Mucosa of gallbladder (tissue), 1 donor: ENCODE measurements at regions not wholly inside any gene's neighbourhood (a gene's known extent, or its start where the extent isn't known, plus 50 kb on each side); places are given as distances from the start of the nearest gene placed in this dataset.

ENCODE experiments used
- DNase-seq: peaks from one replicate; pipeline ENCODE4 v3.0.0-alpha.2; 2020; ENCODE audit warnings: low spot score
- donor health status: DM: no; HTN: no; CAD: no.

GRCh38 chr2:215620528-215620927 is 184.7 kb upstream of the FN1 start:
- no peak for DNase-seq

GRCh38 chr2:215619989-215620388 is 184.1 kb upstream of the FN1 start:
- DNase-seq = peak; percentile 83

GRCh38 chr2:215619022-215619958 is 183.4 kb upstream of the FN1 start:
- no peak for DNase-seq

- no peak for DNase-seq
Measured at GRCh38 chr2:215618145-215618544, 182.3 kb upstream of the FN1 start.

- DNase-seq = no peak
Measured at GRCh38 chr2:215617060-215617824, 181.4 kb upstream of the FN1 start.

- no peak for DNase-seq
Measured at GRCh38 chr2:215615803-215616174, 179.9 kb upstream of the FN1 start.

GRCh38 chr2:215615067-215615802 is 179.4 kb upstream of the FN1 start:
- no peak for DNase-seq

- DNase-seq = no peak
Measured at GRCh38 chr2:215614296-215614695, 178.4 kb upstream of the FN1 start.

GRCh38 chr2:215613888-215614287 is 178.0 kb upstream of the FN1 start:
- no peak for DNase-seq

GRCh38 chr2:215613280-215613679 is 177.4 kb upstream of the FN1 start:
- no peak for DNase-seq

- DNase-seq = no peak
Measured at GRCh38 chr2:215612786-215613185, 176.9 kb upstream of the FN1 start.

- no peak for DNase-seq
Measured at GRCh38 chr2:215611609-215612386, 175.9 kb upstream of the FN1 start.

GRCh38 chr2:215609089-215610032 is 173.5 kb upstream of the FN1 start:
- no peak for DNase-seq

- no peak for DNase-seq
Measured at GRCh38 chr2:215607766-215608165, 171.9 kb upstream of the FN1 start.

GRCh38 chr2:215606219-215606618 is 170.4 kb upstream of the FN1 start:
- DNase-seq = no peak

GRCh38 chr2:215605214-215605613 is 169.3 kb upstream of the FN1 start:
- DNase-seq = no peak

- DNase-seq = no peak
Measured at GRCh38 chr2:215604606-215605005, 168.7 kb upstream of the FN1 start.

GRCh38 chr2:215603440-215603839 is 167.6 kb upstream of the FN1 start:
- no peak for DNase-seq

GRCh38 chr2:215602997-215603396 is 167.1 kb upstream of the FN1 start:
- no peak for DNase-seq

GRCh38 chr2:215601990-215602721 is 166.3 kb upstream of the FN1 start:
- DNase-seq = no peak
